Hindlimb muscle (tissue), 1 donor: ENCODE measurements at regions not wholly inside any gene's neighbourhood (a gene's known extent, or its start where the extent isn't known, plus 50 kb on each side); places are given as distances from the start of the nearest gene placed in this dataset.

Experiments used
- DNase-seq: peaks from one replicate; pipeline ENCODE4 v3.0.0-alpha.2; 2013

GRCh38 chr9:126095546-126096190, 231.0 kb upstream of the MVB12B start:
- no peak for DNase-seq

GRCh38 chr9:126096340-126096739, 230.3 kb upstream of the MVB12B start:
- DNase-seq: no peak

- DNase-seq: peak; percentile 23
Observed at GRCh38 chr9:126097679-126098078, 228.9 kb upstream of the MVB12B start.

- no peak for DNase-seq
Observed at GRCh38 chr9:126106404-126106803, 220.2 kb upstream of the MVB12B start.

- no peak for DNase-seq
Observed at GRCh38 chr9:126107693-126108092, 218.9 kb upstream of the MVB12B start.

- no peak for DNase-seq
Observed at GRCh38 chr9:126108240-126108639, 218.4 kb upstream of the MVB12B start.

GRCh38 chr9:126109575-126109974, 217.1 kb upstream of the MVB12B start:
- DNase-seq: no peak

GRCh38 chr9:126111556-126111955, 215.1 kb upstream of the MVB12B start:
- no peak for DNase-seq

- no peak for DNase-seq
Observed at GRCh38 chr9:126112135-126112720, 214.4 kb upstream of the MVB12B start.

- no peak for DNase-seq
Observed at GRCh38 chr9:126113176-126113575, 213.5 kb upstream of the MVB12B start.

- DNase-seq: no peak
Observed at GRCh38 chr9:126113756-126114408, 212.7 kb upstream of the MVB12B start.

- no peak for DNase-seq
Observed at GRCh38 chr9:126114409-126114760, 212.2 kb upstream of the MVB12B start.

- DNase-seq: no peak
Observed at GRCh38 chr9:126114850-126115460, 211.7 kb upstream of the MVB12B start.

GRCh38 chr9:126116351-126117157, 210.1 kb upstream of the MVB12B start:
- DNase-seq: no peak

- DNase-seq: no peak
Observed at GRCh38 chr9:126117158-126117425, 209.5 kb upstream of the MVB12B start.

- no peak for DNase-seq
Observed at GRCh38 chr9:126117631-126118030, 209.0 kb upstream of the MVB12B start.

- no peak for DNase-seq
Observed at GRCh38 chr9:126119731-126120130, 206.9 kb upstream of the MVB12B start.

- DNase-seq: no peak
Observed at GRCh38 chr9:126122901-126123616, 203.6 kb upstream of the MVB12B start.

- DNase-seq: no peak
Observed at GRCh38 chr9:126123927-126124326, 202.7 kb upstream of the MVB12B start.

GRCh38 chr9:126125177-126125576, 201.5 kb upstream of the MVB12B start:
- no peak for DNase-seq

- DNase-seq: no peak
Observed at GRCh38 chr9:126125577-126125976, 201.1 kb upstream of the MVB12B start.

GRCh38 chr9:126125992-126126409, 200.6 kb upstream of the MVB12B start:
- DNase-seq: no peak

GRCh38 chr9:126126807-126127206, 199.8 kb upstream of the MVB12B start:
- no peak for DNase-seq
